NCI-H187 (cell line): ENCODE measurements at regions not wholly inside any gene's neighbourhood (a gene's known extent, or its start where the extent isn't known, plus 50 kb on each side); places are given as distances from the start of the nearest gene placed in this dataset.

ENCODE experiments used
- DNase-seq, 2 experiments: peaks; one replicate each; lab custom pipeline; 2025; lab: John Stamatoyannopoulos, UW

DNA sequence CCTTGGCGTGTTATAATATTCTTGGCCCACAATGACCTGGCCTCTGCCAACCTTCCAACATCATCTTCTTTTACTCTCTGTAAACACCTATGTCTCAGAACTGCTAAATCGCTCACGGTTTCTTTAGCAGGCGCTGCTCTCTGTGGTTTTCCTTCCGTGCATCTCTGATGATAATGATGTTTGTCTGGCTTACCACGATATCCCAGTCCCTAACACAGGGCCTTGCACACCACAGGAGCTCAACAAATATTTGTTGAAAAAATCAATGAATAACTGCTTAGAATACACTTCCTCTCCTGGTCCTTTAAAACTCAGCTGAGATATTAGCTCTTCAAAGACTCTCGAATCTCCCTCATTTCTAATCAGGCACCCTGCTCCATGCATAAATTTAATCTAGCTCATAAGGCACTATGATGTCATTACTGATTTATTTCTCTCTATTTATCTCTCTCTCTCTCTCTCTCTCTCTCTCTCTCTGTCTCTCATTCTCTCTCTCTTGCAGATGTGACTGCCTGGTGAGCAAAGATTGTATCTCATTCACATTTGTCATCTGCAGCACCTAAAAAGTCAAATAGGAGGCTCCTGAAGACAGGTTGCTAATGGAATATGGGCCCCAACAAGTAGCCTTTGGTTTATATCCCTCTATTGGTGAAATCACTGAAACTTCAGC lies 206.4 kb downstream of the NHLRC3 start:
- DNase-seq: peak in 1 of 2 experiments; percentile 30

DNA sequence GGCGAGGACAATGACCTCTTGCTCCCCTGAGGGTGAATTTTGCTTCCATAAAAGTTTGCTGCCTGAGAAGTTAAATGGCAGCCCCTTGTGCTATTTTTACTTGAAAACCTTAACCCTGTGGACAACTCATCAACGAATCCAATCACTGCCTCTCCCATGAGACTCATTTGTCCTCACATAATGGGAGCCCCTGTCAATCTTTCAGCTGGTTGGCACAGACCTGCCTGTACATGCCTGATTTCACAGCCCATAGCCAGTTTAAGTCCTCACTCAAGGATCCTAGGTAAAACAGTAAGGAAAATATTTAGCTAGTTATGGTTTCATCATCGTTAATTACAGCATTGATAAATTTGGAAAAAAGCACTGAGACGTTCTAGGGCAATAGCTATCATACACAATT lies 207.4 kb downstream of the NHLRC3 start:
- peak; percentile 23 to 51 for DNase-seq

GRCh38 chr13:39249982-39250381 lies 211.7 kb downstream of the NHLRC3 start:
- DNase-seq: no peak

GRCh38 chr13:39250440-39250839 lies 212.2 kb downstream of the NHLRC3 start:
- DNase-seq: no peak

- DNase-seq: no peak
Observed at GRCh38 chr13:39251340-39251739, 213.1 kb downstream of the NHLRC3 start.

DNA sequence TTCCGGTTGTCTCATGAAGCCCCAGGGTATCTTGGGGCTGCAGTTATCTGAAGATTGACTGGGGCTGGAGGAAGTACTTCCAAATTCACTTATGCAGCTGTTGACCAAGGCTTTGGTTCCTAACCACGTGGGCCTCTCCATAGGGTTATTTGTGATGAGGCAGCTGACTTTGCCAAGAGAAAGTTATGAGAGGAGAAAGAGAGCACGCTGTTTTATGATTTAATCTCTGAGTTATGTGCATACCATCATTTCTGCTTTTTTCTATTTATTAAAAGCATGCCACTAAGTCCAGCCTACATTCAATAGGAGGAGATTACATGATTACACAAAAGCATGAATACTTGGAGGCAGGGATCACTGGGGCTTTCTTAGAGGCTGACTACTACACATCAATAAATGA lies 215.5 kb downstream of the NHLRC3 start:
- no peak for DNase-seq

- DNase-seq: no peak
Observed at GRCh38 chr13:39254601-39255000, 216.3 kb downstream of the NHLRC3 start.

- DNase-seq: no peak
Observed at GRCh38 chr13:39257642-39258041, 219.4 kb downstream of the NHLRC3 start.

GRCh38 chr13:39259371-39260140 lies 221.3 kb downstream of the NHLRC3 start:
- no peak for DNase-seq

DNA sequence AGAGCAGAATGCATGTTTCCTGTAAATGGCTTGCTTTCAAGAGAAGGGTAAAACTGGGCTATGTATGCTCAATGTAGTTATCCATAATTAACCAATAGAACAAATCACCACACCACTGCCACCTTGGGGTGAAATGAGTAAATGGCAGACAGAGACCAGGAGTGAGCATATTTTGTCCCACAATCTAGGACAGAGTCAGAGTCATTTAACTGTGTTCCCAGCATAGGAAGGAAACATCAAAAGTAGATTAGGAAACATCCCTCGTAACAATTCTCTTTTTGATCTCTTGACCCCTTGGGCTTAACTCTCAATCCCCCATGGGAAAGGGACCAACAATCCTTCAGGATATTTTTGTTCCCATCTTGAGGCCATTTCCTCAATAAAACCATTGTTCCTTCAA lies 224.8 kb downstream of the NHLRC3 start:
- DNase-seq: peak; percentile 17 to 32

- DNase-seq: no peak
Observed at GRCh38 chr13:39263531-39263930, 225.3 kb downstream of the NHLRC3 start.

DNA sequence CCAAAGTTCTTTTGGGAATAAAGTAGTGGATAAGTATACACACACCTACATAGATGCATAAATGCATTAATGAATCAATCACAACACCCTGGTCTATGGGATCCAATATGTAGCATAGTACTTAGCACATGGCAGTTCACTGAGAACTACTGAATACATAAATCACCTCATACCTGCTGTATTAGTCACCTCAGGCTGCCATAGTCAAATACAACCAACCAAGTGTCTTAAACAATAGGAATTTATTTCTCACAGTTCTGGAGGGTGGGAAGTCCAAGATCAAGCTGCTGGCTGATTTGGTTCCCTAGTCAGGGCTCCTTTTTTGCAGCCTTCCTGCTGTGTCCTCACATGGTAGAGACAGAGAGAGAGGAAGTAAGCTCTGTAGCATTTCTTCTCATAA lies 228.2 kb downstream of the NHLRC3 start:
- DNase-seq: no peak

DNA sequence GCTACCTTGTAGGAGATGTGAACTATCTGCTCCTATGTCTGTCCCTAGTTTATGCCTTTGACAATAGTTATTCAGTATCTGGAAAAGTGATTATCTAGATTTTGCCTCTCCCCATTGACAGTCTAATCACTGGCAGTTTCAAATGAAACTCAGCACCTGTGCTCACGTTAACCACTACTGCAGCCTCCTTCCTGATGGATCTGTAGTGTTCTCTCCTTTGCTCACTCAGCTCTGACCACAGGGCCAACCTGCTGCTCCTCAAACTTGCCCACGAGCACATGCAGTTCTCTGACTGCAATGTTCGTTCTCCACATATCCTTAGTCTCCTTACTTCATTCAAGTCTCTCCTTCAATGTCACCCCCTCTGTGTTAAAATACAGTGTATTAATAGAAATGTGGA lies 230.1 kb downstream of the NHLRC3 start:
- no peak for DNase-seq

GRCh38 chr13:39269004-39269403 lies 230.7 kb downstream of the NHLRC3 start:
- no peak for DNase-seq

DNA sequence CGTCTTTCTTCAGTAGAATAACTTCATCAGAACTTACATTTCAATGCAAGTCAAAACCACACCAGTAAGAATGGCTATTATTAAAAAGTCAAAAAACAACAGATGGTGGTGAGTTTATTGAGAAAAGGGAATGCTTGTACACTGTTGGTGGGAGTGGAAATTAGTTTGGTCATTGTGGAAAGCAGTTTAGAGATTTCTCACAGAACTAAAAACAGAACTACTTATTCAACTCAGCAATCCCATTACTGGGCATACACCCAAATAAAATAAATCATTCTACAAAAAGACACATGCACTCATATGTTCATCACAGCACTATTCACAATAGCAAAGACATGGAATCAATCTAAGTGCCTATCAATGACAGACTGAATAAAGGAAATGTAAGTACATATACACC lies 231.2 kb downstream of the NHLRC3 start:
- no peak for DNase-seq

- no peak for DNase-seq
Observed at GRCh38 chr13:39272994-39273393, 234.7 kb downstream of the NHLRC3 start.

DNA sequence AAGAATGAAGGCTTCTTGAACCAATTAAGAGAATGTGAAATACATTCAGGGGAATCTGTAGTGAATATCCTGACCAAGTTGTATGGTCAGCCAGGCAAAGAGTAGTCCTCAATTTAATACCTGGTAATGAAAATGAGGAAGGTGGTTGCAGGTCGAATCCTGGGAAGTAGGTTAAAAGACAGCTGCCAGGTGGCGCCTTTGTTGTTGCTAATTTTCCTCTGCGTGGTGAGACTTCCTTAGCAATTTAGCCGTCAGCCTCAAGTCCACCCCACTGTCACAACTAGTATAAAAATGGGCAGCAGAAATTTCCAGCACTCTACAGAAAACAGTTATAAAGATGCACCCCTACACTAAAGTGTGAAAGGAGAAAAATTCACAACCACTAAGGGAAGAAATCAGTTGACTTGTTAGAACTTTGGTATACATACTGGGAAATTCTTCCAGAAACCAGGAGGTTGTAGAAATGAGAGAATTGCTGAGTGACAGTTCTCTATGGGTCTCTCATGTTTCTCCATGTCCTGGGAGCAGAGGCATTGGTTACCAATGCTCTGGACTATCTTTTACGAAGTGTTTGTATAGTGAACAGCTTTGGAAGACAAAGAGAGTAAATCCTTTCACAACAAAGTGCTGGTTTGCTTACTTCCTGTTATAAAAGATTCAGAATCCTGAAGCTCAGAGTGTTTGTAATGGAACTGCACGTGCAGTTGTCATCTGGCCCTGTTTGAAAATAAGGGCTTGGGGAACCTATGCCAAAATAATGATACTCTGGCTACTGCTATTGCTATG lies 235.9 kb downstream of the NHLRC3 start:
- DNase-seq: no peak

DNA sequence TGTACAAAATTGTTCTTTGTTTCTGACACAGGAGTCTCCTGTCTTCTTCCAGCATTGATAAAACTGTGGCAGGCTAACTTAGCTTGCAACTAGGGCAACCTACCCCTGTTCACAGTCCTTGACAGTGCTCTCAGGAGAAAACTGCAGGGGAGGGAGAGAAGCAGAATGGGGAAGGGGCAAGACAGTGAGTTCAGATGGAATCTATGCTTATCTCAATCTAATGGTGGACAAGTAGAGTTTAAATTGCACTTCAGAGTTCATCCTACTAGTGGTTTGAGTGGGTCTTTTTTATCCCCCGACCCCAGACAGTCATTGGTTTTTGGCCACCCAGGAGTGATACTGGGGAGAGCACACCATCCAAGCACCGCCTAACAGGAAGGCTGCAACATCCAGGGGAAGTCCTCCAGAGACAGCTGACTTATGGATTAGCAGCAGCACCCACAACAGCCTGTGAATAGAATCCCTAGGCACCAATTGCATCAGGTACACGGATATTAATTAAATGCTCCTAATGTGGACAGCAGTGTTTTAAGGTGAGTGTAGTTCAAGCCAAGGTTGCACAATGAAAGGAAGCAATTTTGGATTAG lies 236.6 kb downstream of the NHLRC3 start:
- no peak for DNase-seq

DNA sequence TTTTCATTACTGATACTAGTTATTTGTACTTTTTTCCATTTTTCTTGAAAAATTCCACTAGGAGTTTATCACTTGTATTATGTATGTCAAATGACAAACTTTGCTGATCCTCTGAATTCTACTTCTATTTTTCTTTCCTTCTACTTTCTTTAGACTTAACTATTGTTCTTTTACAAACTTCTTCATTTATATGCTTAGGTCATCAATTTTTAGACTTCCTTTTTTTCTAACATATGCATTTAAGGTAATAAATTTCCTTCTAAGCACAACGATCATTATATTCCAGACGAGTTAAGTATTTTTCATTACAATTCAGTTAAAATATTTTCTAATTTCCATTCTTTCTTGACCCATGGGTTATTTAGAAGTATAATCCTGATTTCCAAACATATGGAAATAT lies 240.8 kb downstream of the NHLRC3 start:
- no peak for DNase-seq

DNA sequence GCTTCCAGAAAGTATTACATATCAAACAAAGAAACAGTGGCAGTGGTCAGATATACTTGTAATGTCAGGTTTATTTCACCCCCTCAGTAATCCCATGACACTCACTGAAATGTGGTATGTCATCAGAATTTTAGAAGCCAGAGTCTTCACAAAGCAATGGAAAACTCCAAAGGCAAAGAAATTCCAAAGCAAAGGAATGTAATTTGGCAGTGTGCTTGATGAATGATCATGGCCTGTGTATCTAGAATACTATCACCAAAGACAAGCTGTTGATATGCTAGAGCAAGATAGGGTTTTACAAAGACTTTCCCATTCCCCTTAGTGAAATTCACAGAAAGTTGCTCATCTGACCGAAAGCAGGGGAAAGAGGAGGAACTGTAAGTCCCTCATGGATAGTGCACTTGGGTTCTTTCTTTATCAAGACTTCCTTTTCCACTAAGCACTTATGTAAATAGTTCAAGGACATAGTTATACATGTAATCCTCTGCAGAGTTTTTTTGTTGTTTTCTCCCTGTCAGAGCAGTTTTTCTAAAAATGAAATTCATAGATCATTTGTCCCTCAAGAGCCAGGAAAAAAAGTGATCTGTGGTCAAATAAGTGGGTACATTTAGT lies 243.4 kb downstream of the NHLRC3 start:
- no peak for DNase-seq

GRCh38 chr13:39282400-39282972 lies 244.2 kb downstream of the NHLRC3 start:
- DNase-seq: no peak

- DNase-seq: no peak
Observed at GRCh38 chr13:39283072-39283471, 244.8 kb downstream of the NHLRC3 start.
